NCI-H2196 (cell line): ENCODE measurements at regions not wholly inside any gene's neighbourhood (a gene's known extent, or its start where the extent isn't known, plus 50 kb on each side); places are given as distances from the start of the nearest gene placed in this dataset.

Experiments used
- DNase-seq: peaks from one replicate; lab custom pipeline; 2025; ENCODE audit not compliant: unreplicated experiment; lab: John Stamatoyannopoulos, UW

- no peak for DNase-seq
These were observed 97.0 kb upstream of the ANKRD55 start for GRCh38 chr5:56330167-56330566.

- no peak for DNase-seq
These were observed 96.5 kb upstream of the ANKRD55 start for GRCh38 chr5:56329652-56330051.

GRCh38 chr5:56328753-56329560 lies 95.8 kb upstream of the ANKRD55 start:
- DNase-seq, result no peak

GRCh38 chr5:56327809-56328208 lies 94.7 kb upstream of the ANKRD55 start:
- no peak for DNase-seq

GRCh38 chr5:56326770-56327169 lies 93.6 kb upstream of the ANKRD55 start:
- no peak for DNase-seq

- no peak for DNase-seq
These were observed 93.0 kb upstream of the ANKRD55 start for GRCh38 chr5:56326116-56326515.

GRCh38 chr5:56325039-56325438 lies 91.9 kb upstream of the ANKRD55 start:
- DNase-seq, result no peak

- no peak for DNase-seq
These were observed 90.4 kb upstream of the ANKRD55 start for GRCh38 chr5:56323505-56323904.

- no peak for DNase-seq
These were observed 89.5 kb upstream of the ANKRD55 start for GRCh38 chr5:56322592-56322991.

GRCh38 chr5:56321236-56321881 lies 88.2 kb upstream of the ANKRD55 start:
- no peak for DNase-seq

GRCh38 chr5:56320686-56321085 lies 87.6 kb upstream of the ANKRD55 start:
- DNase-seq, result no peak

- no peak for DNase-seq
These were observed 86.5 kb upstream of the ANKRD55 start for GRCh38 chr5:56319526-56320181.

- DNase-seq, result no peak
These were observed 84.9 kb upstream of the ANKRD55 start for GRCh38 chr5:56317923-56318561.

GRCh38 chr5:56316299-56316994 lies 83.3 kb upstream of the ANKRD55 start:
- DNase-seq, result no peak

GRCh38 chr5:56314529-56314928 lies 81.4 kb upstream of the ANKRD55 start:
- DNase-seq, result no peak

- no peak for DNase-seq
These were observed 80.5 kb upstream of the ANKRD55 start for GRCh38 chr5:56313596-56313995.

- DNase-seq, result no peak
These were observed 79.9 kb upstream of the ANKRD55 start for GRCh38 chr5:56313004-56313531.

GRCh38 chr5:56311306-56311905 lies 78.3 kb upstream of the ANKRD55 start:
- no peak for DNase-seq

GRCh38 chr5:56310711-56311204 lies 77.6 kb upstream of the ANKRD55 start:
- no peak for DNase-seq

GRCh38 chr5:56309262-56309826 lies 76.2 kb upstream of the ANKRD55 start:
- no peak for DNase-seq
